ENCODE measurements at regions not wholly inside any gene's neighbourhood (a gene's known extent, or its start where the extent isn't known, plus 50 kb on each side); places are given as distances from the start of the nearest gene placed in this dataset.

GRCh38 chr21:33977017-33977720 lies 61.6 kb upstream of the ATP5PO start:
- Histone ChIP-seq H3K4me1 (ENCODE audit: insufficient read depth, insufficient read length) (peaks cover 10% of the 10 kb centered on the region), H3K4me3 (ENCODE audit: insufficient read length, low read depth) (no peak overlapping the region), H3K9ac (ENCODE audit: insufficient read length, low read depth) (no peak overlapping the region), H3K9me3 (ENCODE audit: insufficient read depth, low read length) (peaks cover 15% of the 10 kb centered on the region; the same call in 1 of the 2 replicates), H3K36me3 (ENCODE audit: insufficient read depth, insufficient read length, low read length) (no peaks in the 10 kb centered on the region), H3K27me3 (ENCODE audit: insufficient read depth, insufficient read length) (no peaks in the 10 kb centered on the region)
- no peak for TF ChIP-seq SUZ12 (IDR thresholded peaks at IDR 0.05; ENCODE audit: extremely low read depth, insufficient read depth, insufficient read length)
- TF ChIP-seq ZNF274 (IDR thresholded peaks at IDR 0.05; ENCODE audit: low read depth, low read length): no peak
- no peak for TF ChIP-seq YY1 (IDR thresholded peaks at IDR 0.05; ENCODE audit: insufficient read depth, insufficient read length)
- DNase-seq (ENCODE audit: low read depth, low spot score): no peak

DNA sequence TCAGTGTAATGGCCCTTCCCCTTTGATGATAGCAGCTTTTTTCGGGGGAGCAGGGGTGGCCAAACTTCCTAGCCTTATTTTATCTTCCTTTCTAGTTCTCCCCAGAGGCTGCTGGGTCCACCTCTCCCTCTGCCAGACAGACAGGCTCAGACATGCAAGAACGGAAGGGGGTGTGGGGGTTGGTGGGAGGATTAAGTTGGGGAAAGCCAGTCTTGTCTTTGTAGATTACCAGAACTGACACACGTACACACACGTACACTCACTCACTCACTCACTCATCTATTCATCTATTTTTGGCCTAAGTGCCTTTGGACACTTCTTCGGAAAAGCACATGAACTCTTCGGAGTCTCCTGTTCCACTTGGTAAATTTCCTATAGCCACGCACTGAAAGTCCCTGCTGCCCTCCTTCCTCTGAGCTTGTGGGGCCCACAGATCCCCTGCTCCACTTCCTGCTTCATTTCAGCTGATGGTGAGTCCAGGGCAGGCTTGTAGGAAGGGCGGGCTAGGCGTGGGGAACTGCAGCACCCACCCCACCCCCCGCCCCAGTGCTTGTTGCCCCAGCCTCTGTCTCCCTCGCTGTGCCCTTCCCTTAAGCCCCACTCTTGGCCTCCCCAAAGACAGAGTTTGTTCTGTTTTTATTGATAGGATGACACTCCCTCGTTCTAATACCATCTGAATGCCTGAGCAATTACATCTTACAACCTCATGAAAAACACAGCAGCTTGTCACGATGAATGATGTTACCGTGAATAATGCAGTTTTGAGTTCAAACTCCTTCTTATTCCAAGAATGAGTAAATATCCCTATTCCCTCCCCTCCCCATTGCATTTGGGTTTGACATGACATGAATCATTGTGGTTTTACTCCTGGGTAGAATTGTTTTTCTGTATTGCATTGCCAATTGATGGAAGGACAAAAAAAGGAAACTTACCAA lies 60.7 kb upstream of the ATP5PO start:
- Histone ChIP-seq H3K4me3 (ENCODE audit: insufficient read length, low read depth) (no peak overlapping the region), H3K9ac (ENCODE audit: insufficient read length, low read depth) (no peak overlapping the region), H3K4me1 (ENCODE audit: insufficient read depth, insufficient read length) (peaks cover 10% of the 10 kb centered on the region), H3K9me3 (ENCODE audit: insufficient read depth, low read length) (peaks cover 15% of the 10 kb centered on the region; the same call in 1 of the 2 replicates), H3K36me3 (ENCODE audit: insufficient read depth, insufficient read length, low read length) (no peaks in the 10 kb centered on the region), H3K27me3 (ENCODE audit: insufficient read depth, insufficient read length) (no peaks in the 10 kb centered on the region)
- TF ChIP-seq ZNF274 (IDR thresholded peaks at IDR 0.05; ENCODE audit: low read depth, low read length): no peak
- no peak for TF ChIP-seq SUZ12 (IDR thresholded peaks at IDR 0.05; ENCODE audit: extremely low read depth, insufficient read depth, insufficient read length)
- no peak for TF ChIP-seq YY1 (IDR thresholded peaks at IDR 0.05; ENCODE audit: insufficient read depth, insufficient read length)
- no peak for DNase-seq (ENCODE audit: low read depth, low spot score)

- Histone ChIP-seq H3K27me3 (ENCODE audit: insufficient read depth, insufficient read length) (no peaks in the 10 kb centered on the region), H3K9ac (ENCODE audit: insufficient read length, low read depth) (no peak overlapping the region), H3K4me3 (ENCODE audit: insufficient read length, low read depth) (no peak overlapping the region), H3K9me3 (ENCODE audit: insufficient read depth, low read length) (peaks cover 12% of the 10 kb centered on the region; the same call in 1 of the 2 replicates), H3K36me3 (ENCODE audit: insufficient read depth, insufficient read length, low read length) (peaks cover under 1% of the 10 kb centered on the region), H3K4me1 (ENCODE audit: insufficient read depth, insufficient read length) (peaks cover 10% of the 10 kb centered on the region)
- DNase-seq (ENCODE audit: low read depth, low spot score): no peak
- TF ChIP-seq SUZ12 (IDR thresholded peaks at IDR 0.05; ENCODE audit: extremely low read depth, insufficient read depth, insufficient read length) (no peak), YY1 (IDR thresholded peaks at IDR 0.05; ENCODE audit: insufficient read depth, insufficient read length) (no peak), ZNF274 (IDR thresholded peaks at IDR 0.05; ENCODE audit: low read depth, low read length) (no peak)
Measured at GRCh38 chr21:33975548-33976081, 60.0 kb upstream of the ATP5PO start.

- no peaks in the 10 kb centered on the region for H3K27me3 ChIP-seq (ENCODE audit: insufficient read depth, insufficient read length)
- no peak for DNase-seq (ENCODE audit: low read depth, low spot score)
- TF ChIP-seq ZNF274 (IDR thresholded peaks at IDR 0.05; ENCODE audit: low read depth, low read length): no peak
- TF ChIP-seq YY1 (IDR thresholded peaks at IDR 0.05; ENCODE audit: insufficient read depth, insufficient read length): no peak
- no peak for TF ChIP-seq SUZ12 (IDR thresholded peaks at IDR 0.05; ENCODE audit: extremely low read depth, insufficient read depth, insufficient read length)
- H3K9me3 ChIP-seq (ENCODE audit: insufficient read depth, low read length): peaks cover 4% of the 10 kb centered on the region; the same call in 1 of the 2 replicates
- H3K4me3 ChIP-seq (ENCODE audit: insufficient read length, low read depth): no peak overlapping the region
- no peak overlapping the region for H3K9ac ChIP-seq (ENCODE audit: insufficient read length, low read depth)
- H3K36me3 ChIP-seq (ENCODE audit: insufficient read depth, insufficient read length, low read length): peaks cover 9% of the 10 kb centered on the region
- peaks cover 10% of the 10 kb centered on the region for H3K4me1 ChIP-seq (ENCODE audit: insufficient read depth, insufficient read length)
Measured at GRCh38 chr21:33974513-33975468, 59.2 kb upstream of the ATP5PO start.

DNA sequence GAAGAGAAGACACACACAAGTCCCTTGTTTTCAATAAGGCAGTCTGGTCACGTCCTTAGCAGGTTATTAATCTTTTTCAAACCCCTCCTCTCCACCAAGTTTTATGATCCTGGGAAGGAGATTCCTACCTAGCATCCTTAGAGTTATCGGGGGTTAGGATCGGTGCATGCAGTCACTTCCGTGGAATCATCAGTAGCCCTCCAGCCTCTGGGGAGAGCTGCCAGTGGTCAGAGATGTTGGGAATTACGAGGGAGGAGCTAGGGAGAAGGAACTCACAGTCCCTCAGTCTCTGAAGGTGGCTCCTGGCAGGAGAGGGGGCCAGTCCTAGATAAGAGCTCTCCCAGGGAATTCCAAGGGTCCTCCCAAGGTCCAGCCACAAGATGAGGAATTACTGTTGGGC lies 57.7 kb upstream of the ATP5PO start:
- no peak for DNase-seq (ENCODE audit: low read depth, low spot score)
- Histone ChIP-seq H3K9ac (ENCODE audit: insufficient read length, low read depth) (no peak overlapping the region), H3K36me3 (ENCODE audit: insufficient read depth, insufficient read length, low read length) (peaks cover 18% of the 10 kb centered on the region), H3K4me1 (ENCODE audit: insufficient read depth, insufficient read length) (peaks cover 10% of the 10 kb centered on the region), H3K4me3 (ENCODE audit: insufficient read length, low read depth) (no peak overlapping the region), H3K27me3 (ENCODE audit: insufficient read depth, insufficient read length) (no peaks in the 10 kb centered on the region), H3K9me3 (ENCODE audit: insufficient read depth, low read length) (no peaks in the 10 kb centered on the region)
- no peak for TF ChIP-seq SUZ12 (IDR thresholded peaks at IDR 0.05; ENCODE audit: extremely low read depth, insufficient read depth, insufficient read length)
- TF ChIP-seq YY1 (IDR thresholded peaks at IDR 0.05; ENCODE audit: insufficient read depth, insufficient read length): no peak
- TF ChIP-seq ZNF274 (IDR thresholded peaks at IDR 0.05; ENCODE audit: low read depth, low read length): no peak

DNA sequence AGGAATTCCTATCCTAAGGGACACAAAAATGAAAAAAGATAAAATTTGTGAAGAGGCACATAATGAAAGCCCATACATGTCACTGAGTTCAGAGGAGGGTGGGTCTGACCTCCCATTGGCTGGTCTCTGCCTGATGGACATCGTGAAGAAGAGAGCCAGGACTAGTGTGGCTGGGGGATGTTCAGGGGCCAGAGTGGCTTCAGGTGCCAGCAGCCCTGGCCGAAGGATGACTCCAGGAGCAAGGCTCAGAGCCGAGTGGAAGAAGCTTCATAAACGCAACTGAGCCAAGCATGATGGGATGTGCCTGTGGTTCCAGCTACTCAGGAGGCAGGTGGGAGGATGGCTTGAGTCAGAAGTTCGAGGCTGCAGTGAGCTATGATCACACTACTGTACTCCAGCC lies 56.9 kb upstream of the ATP5PO start:
- no peak for TF ChIP-seq YY1 (IDR thresholded peaks at IDR 0.05; ENCODE audit: insufficient read depth, insufficient read length)
- no peak for TF ChIP-seq SUZ12 (IDR thresholded peaks at IDR 0.05; ENCODE audit: extremely low read depth, insufficient read depth, insufficient read length)
- no peak for TF ChIP-seq ZNF274 (IDR thresholded peaks at IDR 0.05; ENCODE audit: low read depth, low read length)
- Histone ChIP-seq H3K4me1 (ENCODE audit: insufficient read depth, insufficient read length) (peaks cover 10% of the 10 kb centered on the region), H3K4me3 (ENCODE audit: insufficient read length, low read depth) (no peak overlapping the region), H3K9me3 (ENCODE audit: insufficient read depth, low read length) (no peaks in the 10 kb centered on the region), H3K9ac (ENCODE audit: insufficient read length, low read depth) (no peak overlapping the region), H3K36me3 (ENCODE audit: insufficient read depth, insufficient read length, low read length) (peaks cover 18% of the 10 kb centered on the region), H3K27me3 (ENCODE audit: insufficient read depth, insufficient read length) (no peaks in the 10 kb centered on the region)
- no peak for DNase-seq (ENCODE audit: low read depth, low spot score)
